ENCODE measurements at regions not wholly inside any gene's neighbourhood (a gene's known extent, or its start where the extent isn't known, plus 50 kb on each side); places are given as distances from the start of the nearest gene placed in this dataset.

GRCh38 chr4:166400270-166400894 is 527.3 kb downstream of the TLL1 start:
- Histone ChIP-seq H3K18ac (ENCODE audit: insufficient read length, low read depth, low read length) (no peak overlapping the region), H2BK15ac (ENCODE audit: low read depth, low read length) (no peak overlapping the region), H3K23me2 (ENCODE audit: insufficient read length, low read depth, low read length, poor library complexity, severe bottlenecking) (no peaks in the 10 kb centered on the region), H3K4me2 (ENCODE audit: insufficient read depth, insufficient read length, low read length) (no peak overlapping the region), H2BK5ac (ENCODE audit: insufficient read length, low read length) (no peak overlapping the region), H3K4ac (ENCODE audit: low read depth, low read length) (no peak overlapping the region), H3K4me1 (ENCODE audit: insufficient read depth, low read length) (no peaks in the 10 kb centered on the region), H2BK120ac (ENCODE audit: low read depth, low read length, poor library complexity, severe bottlenecking) (no peak overlapping the region), H3K79me2 (ENCODE audit: insufficient read depth, low read length) (no peaks in the 10 kb centered on the region), H3K56ac (ENCODE audit: insufficient read length, low read depth, low read length) (no peak overlapping the region), H3K23ac (ENCODE audit: insufficient read length, low read depth, low read length) (no peak overlapping the region), H4K5ac (ENCODE audit: insufficient read length, low read depth, low read length) (no peak overlapping the region), H2BK12ac (ENCODE audit: insufficient read length, low read depth, low read length) (no peak overlapping the region), H3K9me3 (ENCODE audit: control insufficient read depth, low read depth, low read length) (no peaks in the 10 kb centered on the region), H3K9ac (ENCODE audit: extremely low read depth, insufficient read length, low read length) (no peak overlapping the region), H2AK5ac (ENCODE audit: insufficient read length, low read length) (no peak overlapping the region), H3T11ph (ENCODE audit: low read length) (no peak overlapping the region), H3K27me3 (ENCODE audit: insufficient read depth, low read length) (no peaks in the 10 kb centered on the region), H4K91ac (ENCODE audit: insufficient read length, low read depth, low read length) (no peak overlapping the region), H2AFZ (ENCODE audit: low read length) (no peak overlapping the region), H2BK20ac (ENCODE audit: low read depth, low read length, poor library complexity, severe bottlenecking) (no peak overlapping the region), H4K20me1 (ENCODE audit: control insufficient read depth, insufficient read depth, insufficient read length) (no peaks in the 10 kb centered on the region), H4K8ac (replicated peaks; ENCODE audit: insufficient read length, low read depth, low read length) (no peak overlapping the region), H3K79me1 (ENCODE audit: insufficient read depth, low read depth, low read length, poor library complexity, severe bottlenecking) (no peaks in the 10 kb centered on the region), H3K27ac (ENCODE audit: insufficient read length, low read depth, low read length) (no peak overlapping the region), H3K14ac (ENCODE audit: insufficient read depth, low read length) (no peak overlapping the region)
- WGBS (ENCODE audit: extremely low coverage, insufficient read length, low lambda C conversion rate) = no CpG with 5 or more reads among the region's 5 CpGs
- DNase-seq = no peak
- no peak for TF ChIP-seq CTCF (conservative IDR thresholded peaks at IDR 0.05)
- H3K27me3 Mint-ChIP-seq (ENCODE audit: low read depth) = no peaks in the 10 kb centered on the region; the same call in 1 of the 2 replicates
- peak overlapping the region in 1 of 3 experiments; percentile 57; a peak in 1 of 7 replicates for H3K27ac Mint-ChIP-seq
- H3K4me1 Mint-ChIP-seq = peaks cover 5 to 9% of the 10 kb centered on the region in 2 experiments
- no peak overlapping the region for H3K4me3 Mint-ChIP-seq
- H3K9me3 Mint-ChIP-seq = no peaks in the 10 kb centered on the region
- H3K36me3 Mint-ChIP-seq (ENCODE audit: insufficient read depth in 1 of 3, low read depth in 3 of 3) = no peaks in the 10 kb centered on the region
